B cell (primary cell): ENCODE measurements at regions not wholly inside any gene's neighbourhood (a gene's known extent, or its start where the extent isn't known, plus 50 kb on each side); places are given as distances from the start of the nearest gene placed in this dataset.

Experiments
- ATAC-seq: fragments of 200-7000 bp; cut with Tn5 transposase; one replicate; pipeline ENCODE4 v1.10.0; 2021; ENCODE audit warnings: low read depth, mild to moderate bottlenecking, moderate number of reproducible peaks, moderate library complexity
- CTCF ChIA-PET: fragments of 350-600 bp; sonication (Branson Sonifier 250); formaldehyde crosslinking; loops from one replicate; lab custom pipeline; 2021; ENCODE audit warnings: antibody characterized with exemption, inconsistent platforms; lab: Charles Lee
- POLR2A ChIA-PET: fragments of 350-600 bp; sonication (Branson Sonifier 250); formaldehyde crosslinking; loops from one replicate; lab custom pipeline; 2021; ENCODE audit warnings: antibody characterized with exemption; lab: Charles Lee
- DNase-seq: peaks from one replicate; pipeline ENCODE4 v3.0.0; 2013
- H2AFZ ChIP-seq: 2 replicates; pipeline ENCODE4 v1.6.1; 2012; ENCODE audit warnings: mild to moderate bottlenecking, low read depth, low read length; ENCODE audit not compliant: insufficient read depth, poor library complexity, severe bottlenecking
- H3K27ac ChIP-seq, 2 donors: 1 replicate in 1 of 2; 2 replicates in 1 of 2; pipeline ENCODE4 v1.5.1; 2012 to 2013; ENCODE audit warnings: low read length in 2 of 2, mild to moderate bottlenecking in 2 of 2, moderate library complexity in 1 of 2
- H3K27me3 ChIP-seq, 4 experiments: fragments of 200-600 bp in 1 of 4; sonication (generic) in 1 of 4; replicated peaks in 1 of 4; 1 replicate in 2 of 4; 2 replicates in 2 of 4; pipeline versions ENCODE4 v1.6.1 to v1.7.0; 2013 to 2016; ENCODE audit warnings: low read length in 3 of 4, mild to moderate bottlenecking in 2 of 4, mixed read lengths in 1 of 4, moderate library complexity in 1 of 4; ENCODE audit not compliant: insufficient read depth in 4 of 4, control insufficient read depth in 3 of 4; ENCODE audit errors: control extremely low read depth in 1 of 4
- H3K36me3 ChIP-seq, 2 experiments: replicated peaks in 1 of 2; 1 replicate in 1 of 2; 2 replicates in 1 of 2; pipeline versions ENCODE4 v1.6.1 to v1.7.1; 2013; ENCODE audit warnings: low read length in 1 of 2; ENCODE audit not compliant: insufficient read depth in 2 of 2, control insufficient read depth in 1 of 2; ENCODE audit errors: control extremely low read depth in 1 of 2, extremely low read depth in 1 of 2
- H3K4me1 ChIP-seq, 2 donors: fragments of 200-600 bp in 1 of 2; sonication (generic) in 1 of 2; 1 replicate in 1 of 2; 2 replicates in 1 of 2; pipeline versions ENCODE4 v1.5.1 to v1.6.1; 2013 to 2017; ENCODE audit warnings: low read length in 2 of 2; ENCODE audit not compliant: control insufficient read depth in 2 of 2, insufficient read depth in 2 of 2
- H3K4me2 ChIP-seq: replicated peaks from 2 replicates; pipeline ENCODE3; 2012; ENCODE audit warnings: mild to moderate bottlenecking, low read depth, low read length; ENCODE audit not compliant: poor library complexity, severe bottlenecking
- H3K4me3 ChIP-seq, 5 experiments: fragments of 200-600 bp in 1 of 5; sonication (generic) in 1 of 5; 1 replicate in 3 of 5; 2 replicates in 2 of 5; pipeline versions ENCODE4 v1.5.1 to v1.7.0; 2011 to 2016; ENCODE audit warnings: low read length in 4 of 5, mild to moderate bottlenecking in 4 of 5, low read depth in 2 of 5, control low read depth in 1 of 5, moderate library complexity in 1 of 5; ENCODE audit not compliant: insufficient read depth in 1 of 5; ENCODE audit errors: control extremely low read depth in 1 of 5, extremely low read depth in 1 of 5
- H3K79me2 ChIP-seq: fragments of 200-600 bp; sonication (generic); one replicate; pipeline ENCODE4 v1.6.0; 2016; ENCODE audit warnings: low read length; ENCODE audit not compliant: control insufficient read depth, insufficient read depth
- H3K9ac ChIP-seq: fragments of 200-600 bp; sonication (generic); 2 replicates; pipeline ENCODE4 v1.6.1; 2017; ENCODE audit warnings: mild to moderate bottlenecking, low read length, moderate library complexity
- H3K9me3 ChIP-seq, 3 donors: one replicate each; pipeline versions ENCODE4 v1.6.1 to v1.7.1; 2013; ENCODE audit warnings: low read length in 2 of 3; ENCODE audit not compliant: control insufficient read depth in 2 of 3, insufficient read depth in 1 of 3; ENCODE audit errors: control extremely low read depth in 1 of 3
- H4K20me1 ChIP-seq: 2 replicates; pipeline ENCODE4 v1.6.0; 2012; ENCODE audit warnings: mild to moderate bottlenecking, low read length; ENCODE audit not compliant: insufficient read depth, control insufficient read depth, poor library complexity, severe bottlenecking
- H3K27ac Mint-ChIP-seq: one replicate; pipeline ENCODE4 v1.8.0; 2021; ENCODE audit warnings: mixed read lengths
- H3K27me3 Mint-ChIP-seq: one replicate; pipeline ENCODE4 v1.8.0; 2021; ENCODE audit warnings: mixed read lengths
- H3K4me1 Mint-ChIP-seq: one replicate; pipeline ENCODE4 v1.8.0; 2021; ENCODE audit warnings: mixed read lengths
- H3K4me3 Mint-ChIP-seq: one replicate; pipeline ENCODE4 v1.8.0; 2021; ENCODE audit warnings: mixed read lengths
- H3K9me3 Mint-ChIP-seq: one replicate; pipeline ENCODE4 v1.8.0; 2022; ENCODE audit warnings: mixed read lengths; ENCODE audit not compliant: insufficient read depth
- CTCF ChIP-seq: fragments of 200-600 bp; IDR thresholded peaks from one replicate; pipeline ENCODE4 v1.8.0; 2022; ENCODE audit warnings: antibody characterized with exemption, mild to moderate bottlenecking
- EZH2 ChIP-seq: IDR thresholded peaks from 2 replicates; pipeline ENCODE4 v1.6.1; 2012; ENCODE audit warnings: borderline replicate concordance, low read depth, mild to moderate bottlenecking, moderate library complexity, low read length; ENCODE audit not compliant: insufficient read depth, poor library complexity, severe bottlenecking
- WGBS: methylation state at CpG from one replicate; pipeline ENCODE4 v1.1.5; 2013; ENCODE audit warnings: missing lambda C conversion rate; ENCODE audit not compliant: insufficient coverage; 5-methylcytosine and 5-hydroxymethylcytosine counted together
- intact Hi-C: fragments of 100-400 bp; cut with micrococcal nuclease; formaldehyde crosslinking; loops from one replicate; pipeline ENCODE4 v1.10.0; 2022

DNA sequence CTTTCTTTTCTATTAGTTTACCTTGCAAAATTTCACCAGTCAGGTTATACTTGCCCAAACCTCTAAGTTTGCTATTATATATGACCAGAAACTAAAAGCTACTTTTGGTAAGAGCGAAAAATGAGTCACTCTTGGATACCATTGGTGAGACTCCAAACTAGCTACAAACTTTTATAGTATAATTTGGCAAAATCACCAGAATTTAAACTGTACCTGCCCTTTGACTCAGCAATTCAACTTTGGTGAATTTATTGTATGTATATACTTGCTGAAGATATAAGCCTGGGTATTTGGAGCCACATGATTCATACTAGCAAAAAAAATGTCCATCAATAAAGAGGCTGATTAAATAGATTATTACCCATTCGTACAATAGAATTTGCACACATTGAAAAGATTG is 178.7 kb upstream of the STEAP1 start:
- no CpG with 5 or more reads among the region's 2 CpGs for WGBS
- Mint-ChIP-seq H3K27me3 (no peaks in the 10 kb centered on the region), H3K27ac (no peak overlapping the region), H3K4me3 (no peak overlapping the region), H3K9me3 (peaks cover 2% of the 10 kb centered on the region), H3K4me1 (no peaks in the 10 kb centered on the region)
- Histone ChIP-seq H3K4me3 (no peak overlapping the region), H3K27me3 (no peaks in the 10 kb centered on the region), H4K20me1 (no peaks in the 10 kb centered on the region), H3K79me2 (no peaks in the 10 kb centered on the region), H3K36me3 (no peaks in the 10 kb centered on the region), H3K4me1 (no peaks in the 10 kb centered on the region), H3K9ac (no peak overlapping the region), H3K27ac (no peak overlapping the region), H2AFZ (no peak overlapping the region), H3K4me2 (no peak overlapping the region), H3K9me3 (no peaks in the 10 kb centered on the region)
- ChIA-PET POLR2A (no interaction called here), CTCF (no interaction called here)
- TF ChIP-seq EZH2 (no peak), CTCF (no peak)
- no peak for ATAC-seq
- no peak for DNase-seq
- intact Hi-C loops: no loop called here

- H3K4me3 ChIP-seq: no peak overlapping the region
- Mint-ChIP-seq H3K9me3 (peaks cover 3% of the 10 kb centered on the region), H3K27me3 (no peaks in the 10 kb centered on the region), H3K4me3 (no peak overlapping the region), H3K27ac (no peak overlapping the region), H3K4me1 (no peaks in the 10 kb centered on the region)
- ChIA-PET POLR2A (no interaction called here), CTCF (no interaction called here)
- DNase-seq (no peak), ATAC-seq (no peak)
- no peak overlapping the region for H3K9ac ChIP-seq
- no peaks in the 10 kb centered on the region for H3K36me3 ChIP-seq
- no peak for TF ChIP-seq CTCF
- TF ChIP-seq EZH2: no peak
- no peaks in the 10 kb centered on the region for H4K20me1 ChIP-seq
- no peak overlapping the region for H3K4me2 ChIP-seq
- WGBS: no CpG with 5 or more reads among the region's 3 CpGs
- H3K27ac ChIP-seq: no peak overlapping the region
- no peaks in the 10 kb centered on the region for H3K79me2 ChIP-seq
- intact Hi-C loops: no loop called here
- H3K4me1 ChIP-seq: no peaks in the 10 kb centered on the region
- H3K9me3 ChIP-seq: no peaks in the 10 kb centered on the region
- H2AFZ ChIP-seq: no peak overlapping the region
- H3K27me3 ChIP-seq: no peaks in the 10 kb centered on the region
These were observed 166.6 kb upstream of the STEAP1 start for GRCh38 chr7:89987665-89988064.
